Inflammatory macrophage (primary cell): ENCODE measurements at regions not wholly inside any gene's neighbourhood (a gene's known extent, or its start where the extent isn't known, plus 50 kb on each side); places are given as distances from the start of the nearest gene placed in this dataset.

Experiments
- DNase-seq, 2 donors: peaks; one replicate each; pipeline ENCODE4 v3.0.0-alpha.2; 2020 to 2022

DNA sequence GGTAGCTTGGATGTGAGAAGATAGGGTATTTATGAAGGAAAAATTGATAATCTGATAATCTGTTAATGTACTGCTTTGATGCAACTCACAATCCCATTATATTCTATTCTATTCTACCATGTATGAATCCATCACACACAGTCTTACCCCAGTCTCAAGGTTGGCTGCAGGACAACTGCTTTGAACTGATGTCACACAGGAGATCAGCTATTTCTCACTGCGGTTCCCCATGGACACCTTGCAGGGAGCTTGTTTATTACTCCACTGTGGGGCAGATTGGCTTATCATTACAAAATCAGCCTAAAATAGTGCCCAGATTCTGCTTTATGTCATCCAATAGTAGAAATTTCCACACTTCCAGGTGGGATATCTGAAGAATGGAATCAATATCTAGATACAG, 61.0 kb upstream of the HS3ST5 start:
- no peak for DNase-seq

DNA sequence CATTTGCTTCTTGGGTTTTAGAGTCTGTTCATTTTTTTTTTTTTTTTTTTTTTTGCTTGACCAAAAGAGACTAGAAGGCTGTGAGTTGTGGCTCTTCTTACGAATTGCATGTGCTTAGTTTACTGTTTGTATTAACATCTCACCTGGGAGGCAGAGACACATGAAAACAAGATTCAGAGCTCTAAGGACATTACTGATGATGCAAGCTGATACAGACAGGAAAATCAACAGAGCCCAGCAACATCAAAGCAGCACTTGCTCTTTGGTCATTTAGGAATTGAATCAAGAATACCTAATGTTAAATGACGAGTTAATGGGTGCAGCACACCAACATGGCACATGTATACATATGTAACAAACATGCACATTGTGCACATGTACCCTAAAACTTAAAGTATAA, 55.7 kb upstream of the HS3ST5 start:
- no peak for DNase-seq
